ENCODE measurements at regions not wholly inside any gene's neighbourhood (a gene's known extent, or its start where the extent isn't known, plus 50 kb on each side); places are given as distances from the start of the nearest gene placed in this dataset.

DNA sequence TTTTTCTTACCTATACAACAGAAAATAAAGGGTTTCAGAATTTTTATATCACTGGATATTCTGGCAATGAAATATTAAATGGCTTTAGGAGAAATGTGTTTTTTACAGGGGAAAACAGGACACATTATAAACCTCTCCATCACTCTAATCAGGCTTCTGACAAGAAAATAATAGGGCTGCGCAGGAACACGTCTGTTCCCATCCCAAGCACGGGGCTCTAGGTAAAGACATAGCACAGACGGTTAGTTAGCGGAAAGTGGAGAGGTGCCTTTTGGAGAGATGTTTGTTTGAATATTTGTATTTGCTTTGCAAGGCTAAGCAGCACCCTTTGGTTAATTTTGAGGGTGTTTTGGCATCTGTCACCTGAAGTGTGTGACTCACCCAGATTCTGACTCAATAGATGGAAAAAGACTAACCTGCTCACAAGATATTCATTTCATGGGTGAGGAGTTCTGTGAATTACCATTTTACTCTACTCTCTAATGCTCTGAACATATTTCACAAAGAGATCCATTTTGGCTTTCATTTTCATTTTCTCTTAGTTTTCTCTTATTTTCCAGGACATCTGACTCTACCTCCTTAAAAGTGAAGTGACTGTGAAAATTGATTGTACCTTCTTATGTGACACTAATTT, 174.5 kb upstream of the AKR1E2 start:
- TF ChIP-seq POLR2A (IDR thresholded peaks at IDR 0.05; ENCODE audit: low read depth, low read length) (no peak), POLR2AphosphoS5 (IDR thresholded peaks at IDR 0.05; ENCODE audit: low read depth, low read length) (no peak), TAF1 (IDR thresholded peaks at IDR 0.05; ENCODE audit: borderline replicate concordance, low read depth, low read length) (no peak)

All from GM12892 (cell line).